Tibial nerve (tissue), 4 donors: ENCODE measurements at regions not wholly inside any gene's neighbourhood (a gene's known extent, or its start where the extent isn't known, plus 50 kb on each side); places are given as distances from the start of the nearest gene placed in this dataset.

Experiments
- DNase-seq, 2 donors: peaks; one replicate each; pipeline ENCODE4 v3.0.0-alpha.2; 2019; ENCODE audit warnings: low spot score in 2 of 2
- H3K27ac ChIP-seq, 4 donors: fragments of 200-600 bp; sonication (generic) in 3 of 4; one replicate each; pipeline ENCODE4 v1.5.1; 2017 to 2019; ENCODE audit warnings: mild to moderate bottlenecking in 1 of 4
- H3K27me3 ChIP-seq, 2 donors: fragments of 200-600 bp; sonication (generic) in 1 of 2; one replicate each; pipeline versions ENCODE4 v1.5.1 to v1.6.0; 2017 to 2019
- H3K36me3 ChIP-seq, 3 donors: fragments of 200-600 bp; sonication (generic); one replicate each; pipeline ENCODE4 v1.5.1; 2018 to 2019
- H3K4me1 ChIP-seq, 4 donors: fragments of 200-600 bp; sonication (generic) in 3 of 4; one replicate each; pipeline ENCODE4 v1.5.1; 2017 to 2019
- H3K4me3 ChIP-seq, 4 donors: fragments of 200-600 bp; sonication (generic) in 3 of 4; one replicate each; pipeline ENCODE4 v1.5.1; 2017 to 2019; ENCODE audit warnings: mild to moderate bottlenecking in 1 of 4, moderate library complexity in 1 of 4
- H3K9me3 ChIP-seq, 4 donors: fragments of 200-600 bp; sonication (generic) in 3 of 4; one replicate each; pipeline ENCODE4 v1.5.1; 2017 to 2019
- CTCF ChIP-seq, 5 experiments: fragments of 200-600 bp in 3 of 5; fragments of 450-650 bp in 2 of 5; sonication (generic) in 3 of 5; IDR thresholded peaks; one replicate each; pipeline ENCODE4 v1.5.1; 2016 to 2019; ENCODE audit warnings: antibody characterized with exemption in 5 of 5, mild to moderate bottlenecking in 3 of 5, moderate library complexity in 2 of 5
- EP300 ChIP-seq, 2 donors: sonication (generic); formaldehyde crosslinking; IDR thresholded peaks; one replicate each; pipeline ENCODE4 v1.6.1; 2017; ENCODE audit warnings: antibody characterized with exemption in 2 of 2, mild to moderate bottlenecking in 1 of 2
- POLR2A ChIP-seq, 2 donors: fragments of 450-650 bp; IDR thresholded peaks; one replicate each; pipeline ENCODE4 v1.6.1; 2017; ENCODE audit warnings: antibody characterized with exemption in 2 of 2, mild to moderate bottlenecking in 2 of 2, moderate library complexity in 2 of 2
- WGBS, 2 donors: methylation state at CpG; one replicate each; pipeline ENCODE4 v1.1.5; 2018; 5-methylcytosine and 5-hydroxymethylcytosine counted together

- Histone ChIP-seq H3K27me3 (no peaks in the 10 kb centered on the region), H3K36me3 (no peaks in the 10 kb centered on the region), H3K27ac (no peak overlapping the region), H3K9me3 (peaks cover 0 to 2% (median 0%) of the 10 kb centered on the region in 4 donors), H3K4me3 (no peak overlapping the region), H3K4me1 (no peaks in the 10 kb centered on the region)
- WGBS, 2 donors, result 31 to 43% methylated on average over 1 of the region's 1 CpG
- TF ChIP-seq EP300 (IDR thresholded peaks at IDR 0.05) (no peak), CTCF (IDR thresholded peaks at IDR 0.05) (no peak), POLR2A (IDR thresholded peaks at IDR 0.05) (no peak)
- no peak for DNase-seq
These were observed 1402.4 kb upstream of the NUDT12 start for GRCh38 chr5:104965006-104965405.

- Histone ChIP-seq H3K36me3 (no peaks in the 10 kb centered on the region), H3K9me3 (peaks cover 0 to 4% (median 1%) of the 10 kb centered on the region in 4 donors), H3K4me3 (no peak overlapping the region), H3K27ac (no peak overlapping the region), H3K27me3 (no peaks in the 10 kb centered on the region), H3K4me1 (no peaks in the 10 kb centered on the region)
- DNase-seq, result no peak
- TF ChIP-seq POLR2A (IDR thresholded peaks at IDR 0.05), result no peak
- no peak for TF ChIP-seq CTCF (IDR thresholded peaks at IDR 0.05)
- TF ChIP-seq EP300 (IDR thresholded peaks at IDR 0.05), result no peak
- 57 to 67% methylated on average over 2 of the region's 2 CpGs for WGBS, 2 donors
These were observed 1392.9 kb upstream of the NUDT12 start for GRCh38 chr5:104955479-104955878.

- H3K36me3 ChIP-seq, result no peaks in the 10 kb centered on the region
- no peak overlapping the region for H3K4me3 ChIP-seq
- no peaks in the 10 kb centered on the region for H3K9me3 ChIP-seq
- no peaks in the 10 kb centered on the region for H3K4me1 ChIP-seq
- no peaks in the 10 kb centered on the region for H3K27me3 ChIP-seq
- WGBS, 2 donors, result 93 to 98% methylated on average over 1 of the region's 1 CpG
- no peak for TF ChIP-seq CTCF (IDR thresholded peaks at IDR 0.05)
- TF ChIP-seq POLR2A (IDR thresholded peaks at IDR 0.05), result no peak
- TF ChIP-seq EP300 (IDR thresholded peaks at IDR 0.05), result no peak
- DNase-seq, result no peak
- H3K27ac ChIP-seq, result no peak overlapping the region
These were observed 1390.3 kb upstream of the NUDT12 start for GRCh38 chr5:104952876-104953275.

- Histone ChIP-seq H3K4me3 (no peak overlapping the region), H3K27me3 (no peaks in the 10 kb centered on the region), H3K27ac (no peak overlapping the region), H3K9me3 (no peaks in the 10 kb centered on the region), H3K36me3 (no peaks in the 10 kb centered on the region), H3K4me1 (no peaks in the 10 kb centered on the region)
- no peak for TF ChIP-seq EP300 (IDR thresholded peaks at IDR 0.05)
- TF ChIP-seq POLR2A (IDR thresholded peaks at IDR 0.05), result no peak
- TF ChIP-seq CTCF (IDR thresholded peaks at IDR 0.05), result no peak
- no peak for DNase-seq
- WGBS, 2 donors, result 86 to 100% methylated on average over 1 to 3 of the region's 3 CpGs
These were observed 1389.2 kb upstream of the NUDT12 start for GRCh38 chr5:104951829-104952228.

- DNase-seq, result no peak
- WGBS, 2 donors, result 89 to 93% methylated on average over 1 of the region's 1 CpG
- H3K4me1 ChIP-seq, result no peaks in the 10 kb centered on the region
- no peak for TF ChIP-seq EP300 (IDR thresholded peaks at IDR 0.05)
- TF ChIP-seq CTCF (IDR thresholded peaks at IDR 0.05), result no peak
- TF ChIP-seq POLR2A (IDR thresholded peaks at IDR 0.05), result no peak
- no peak overlapping the region for H3K27ac ChIP-seq
- H3K4me3 ChIP-seq, result no peak overlapping the region
- no peaks in the 10 kb centered on the region for H3K9me3 ChIP-seq
- no peaks in the 10 kb centered on the region for H3K27me3 ChIP-seq
- H3K36me3 ChIP-seq, result no peaks in the 10 kb centered on the region
These were observed 1384.5 kb upstream of the NUDT12 start for GRCh38 chr5:104947076-104947475.
